Prostate gland (tissue), 2 donors: ENCODE measurements at regions not wholly inside any gene's neighbourhood (a gene's known extent, or its start where the extent isn't known, plus 50 kb on each side); places are given as distances from the start of the nearest gene placed in this dataset.

Source experiments
- POLR2A ChIP-seq: fragments of 450-650 bp; IDR thresholded peaks from one replicate; pipeline ENCODE4 v1.6.1; 2016; ENCODE audit warnings: antibody characterized with exemption, mild to moderate bottlenecking
- POLR2AphosphoS5 ChIP-seq: sonication (generic); formaldehyde crosslinking; IDR thresholded peaks from one replicate; pipeline ENCODE4 v1.6.1; 2017; ENCODE audit warnings: antibody characterized with exemption
- TF ChIP-seq, protein P1 (sequence below), 4 experiments: fragments of 200-600 bp in 2 of 4; fragments of 450-650 bp in 2 of 4; sonication (generic) in 2 of 4; IDR thresholded peaks; 1 replicate in 3 of 4; 2 replicates in 1 of 4; pipeline ENCODE4 v1.5.1; 2016 to 2019; ENCODE audit warnings: antibody characterized with exemption in 4 of 4, mild to moderate bottlenecking in 2 of 4, moderate library complexity in 2 of 4

DNA sequence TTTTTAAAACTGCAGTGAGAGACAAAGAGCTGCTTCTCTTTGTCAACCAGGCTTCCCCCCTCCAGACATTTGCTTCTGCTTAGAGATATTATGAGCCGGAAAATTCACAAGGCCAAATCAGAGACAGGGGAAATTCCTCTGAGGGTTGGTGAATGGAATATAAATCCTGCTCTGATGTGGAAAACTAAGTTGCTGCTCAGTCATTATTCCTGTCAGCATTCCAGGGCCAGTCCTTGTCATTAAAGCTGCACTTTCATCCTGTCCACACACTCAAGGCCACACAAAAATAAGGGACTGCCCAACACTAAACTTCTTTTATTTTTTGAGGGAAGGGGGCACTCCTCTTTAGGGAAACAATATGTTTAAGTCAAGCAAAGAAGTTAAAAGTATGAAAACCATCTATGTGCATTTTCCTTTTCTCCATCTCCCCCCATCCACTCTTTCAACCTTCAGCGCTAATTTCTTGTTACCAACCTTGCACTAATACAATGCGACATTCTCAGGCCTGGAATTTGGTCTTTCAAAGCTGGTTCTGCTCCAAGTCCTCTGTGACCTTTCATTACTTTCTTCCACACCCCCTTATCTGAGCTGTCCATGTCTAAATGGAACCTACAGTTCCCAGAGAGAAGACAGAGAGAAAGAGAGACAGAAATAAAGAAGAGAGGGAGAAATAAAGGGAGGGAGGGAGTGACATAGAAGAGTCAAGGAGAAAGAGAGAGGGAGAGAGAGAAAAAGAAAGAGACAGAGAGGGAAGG, 118.9 kb upstream of the S1PR3 start:
- TF ChIP-seq, protein P1, sequence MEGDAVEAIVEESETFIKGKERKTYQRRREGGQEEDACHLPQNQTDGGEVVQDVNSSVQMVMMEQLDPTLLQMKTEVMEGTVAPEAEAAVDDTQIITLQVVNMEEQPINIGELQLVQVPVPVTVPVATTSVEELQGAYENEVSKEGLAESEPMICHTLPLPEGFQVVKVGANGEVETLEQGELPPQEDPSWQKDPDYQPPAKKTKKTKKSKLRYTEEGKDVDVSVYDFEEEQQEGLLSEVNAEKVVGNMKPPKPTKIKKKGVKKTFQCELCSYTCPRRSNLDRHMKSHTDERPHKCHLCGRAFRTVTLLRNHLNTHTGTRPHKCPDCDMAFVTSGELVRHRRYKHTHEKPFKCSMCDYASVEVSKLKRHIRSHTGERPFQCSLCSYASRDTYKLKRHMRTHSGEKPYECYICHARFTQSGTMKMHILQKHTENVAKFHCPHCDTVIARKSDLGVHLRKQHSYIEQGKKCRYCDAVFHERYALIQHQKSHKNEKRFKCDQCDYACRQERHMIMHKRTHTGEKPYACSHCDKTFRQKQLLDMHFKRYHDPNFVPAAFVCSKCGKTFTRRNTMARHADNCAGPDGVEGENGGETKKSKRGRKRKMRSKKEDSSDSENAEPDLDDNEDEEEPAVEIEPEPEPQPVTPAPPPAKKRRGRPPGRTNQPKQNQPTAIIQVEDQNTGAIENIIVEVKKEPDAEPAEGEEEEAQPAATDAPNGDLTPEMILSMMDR (IDR thresholded peaks at IDR 0.05): no peak
- no peak for TF ChIP-seq POLR2AphosphoS5
- no peak for TF ChIP-seq POLR2A
